ENCODE measurements at regions not wholly inside any gene's neighbourhood (a gene's known extent, or its start where the extent isn't known, plus 50 kb on each side); places are given as distances from the start of the nearest gene placed in this dataset.

DNA sequence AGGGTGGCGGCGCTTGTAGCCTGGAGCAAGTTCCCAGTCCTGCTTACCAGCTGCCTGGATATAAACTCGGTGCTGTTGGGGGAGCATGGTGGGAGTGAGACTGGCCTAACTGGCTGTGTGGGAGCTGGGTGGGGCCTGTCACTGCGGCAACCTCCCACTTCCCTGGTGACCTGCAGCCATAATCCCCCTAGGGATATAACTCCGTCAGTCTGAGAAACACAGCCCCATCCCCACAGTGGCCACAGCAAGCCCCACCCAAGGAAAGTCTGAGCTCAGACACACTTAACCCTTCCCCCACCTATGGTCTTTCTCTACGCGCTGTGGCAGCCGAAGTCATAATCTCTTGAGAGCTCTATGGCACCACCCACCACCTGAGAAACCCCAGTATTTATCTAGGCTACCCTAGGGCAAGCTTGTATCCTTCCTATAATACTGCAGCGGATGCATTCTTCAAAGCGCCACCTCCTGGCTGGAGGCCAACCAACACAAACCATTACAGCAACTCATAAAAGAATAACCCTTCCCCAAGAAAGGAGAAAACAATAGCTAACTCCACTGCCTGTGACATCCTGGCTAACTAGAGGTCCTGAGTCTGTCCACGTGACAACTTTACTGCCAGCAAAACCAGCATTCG is 57.4 kb downstream of the ZNF648 start:
- no peak for TF ChIP-seq TAF1 (conservative IDR thresholded peaks at IDR 0.05)
- TF ChIP-seq, protein P1, sequence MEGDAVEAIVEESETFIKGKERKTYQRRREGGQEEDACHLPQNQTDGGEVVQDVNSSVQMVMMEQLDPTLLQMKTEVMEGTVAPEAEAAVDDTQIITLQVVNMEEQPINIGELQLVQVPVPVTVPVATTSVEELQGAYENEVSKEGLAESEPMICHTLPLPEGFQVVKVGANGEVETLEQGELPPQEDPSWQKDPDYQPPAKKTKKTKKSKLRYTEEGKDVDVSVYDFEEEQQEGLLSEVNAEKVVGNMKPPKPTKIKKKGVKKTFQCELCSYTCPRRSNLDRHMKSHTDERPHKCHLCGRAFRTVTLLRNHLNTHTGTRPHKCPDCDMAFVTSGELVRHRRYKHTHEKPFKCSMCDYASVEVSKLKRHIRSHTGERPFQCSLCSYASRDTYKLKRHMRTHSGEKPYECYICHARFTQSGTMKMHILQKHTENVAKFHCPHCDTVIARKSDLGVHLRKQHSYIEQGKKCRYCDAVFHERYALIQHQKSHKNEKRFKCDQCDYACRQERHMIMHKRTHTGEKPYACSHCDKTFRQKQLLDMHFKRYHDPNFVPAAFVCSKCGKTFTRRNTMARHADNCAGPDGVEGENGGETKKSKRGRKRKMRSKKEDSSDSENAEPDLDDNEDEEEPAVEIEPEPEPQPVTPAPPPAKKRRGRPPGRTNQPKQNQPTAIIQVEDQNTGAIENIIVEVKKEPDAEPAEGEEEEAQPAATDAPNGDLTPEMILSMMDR (IDR thresholded peaks at IDR 0.05; ENCODE audit: low read depth, low read length, missing input control), result no peak
- TF ChIP-seq, protein P2, sequence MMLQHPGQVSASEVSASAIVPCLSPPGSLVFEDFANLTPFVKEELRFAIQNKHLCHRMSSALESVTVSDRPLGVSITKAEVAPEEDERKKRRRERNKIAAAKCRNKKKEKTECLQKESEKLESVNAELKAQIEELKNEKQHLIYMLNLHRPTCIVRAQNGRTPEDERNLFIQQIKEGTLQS (IDR thresholded peaks at IDR 0.05), result no peak
- TF ChIP-seq GABPA (IDR thresholded peaks at IDR 0.05 in 1 of 2, conservative IDR thresholded peaks at IDR 0.05 in 1 of 2), result no peak
- TF ChIP-seq HNF4A (conservative IDR thresholded peaks at IDR 0.05), result no peak

Data from liver (tissue), 3 donors.